Caco-2 (cell line): ENCODE measurements at regions not wholly inside any gene's neighbourhood (a gene's known extent, or its start where the extent isn't known, plus 50 kb on each side); places are given as distances from the start of the nearest gene placed in this dataset.

ENCODE experiments used
- BruUV-seq: library from RNA; stranded (reverse); fragments of 400-500 nt; replicated peaks from 2 replicates; lab custom pipeline; 2021; lab: Mats Ljungman, UMichigan
- CTCF ChIA-PET: fragments of 300-600 bp; sonication (Branson Sonifier 250); formaldehyde crosslinking; loops from one replicate; lab custom pipeline; 2022; ENCODE audit warnings: antibody characterized with exemption; lab: Charles Lee
- POLR2A ChIA-PET: fragments of 300-600 bp; sonication (Branson Sonifier 250); formaldehyde crosslinking; loops from one replicate; lab custom pipeline; 2022; ENCODE audit warnings: antibody characterized with exemption; lab: Charles Lee
- DNase-seq, 2 experiments: peaks; one replicate each; pipeline versions ENCODE4 v3.0.0 to v3.0.0-alpha.2; 2020 to 2022
- H3K27me3 ChIP-seq: replicated peaks from 2 replicates; pipeline ENCODE4 v1.6.0; 2011; ENCODE audit warnings: low read length; ENCODE audit not compliant: control insufficient read depth, insufficient read depth
- H3K36me3 ChIP-seq: 2 replicates; pipeline ENCODE4 v1.5.1; 2011; ENCODE audit warnings: low read length; ENCODE audit not compliant: control insufficient read depth, insufficient read depth
- H3K4me1 ChIP-seq: fragments of 250-450 bp; sonication (Bioruptor Pico); 2 replicates; pipeline ENCODE4 v1.5.1; 2020; ENCODE audit warnings: mild to moderate bottlenecking
- H3K4me3 ChIP-seq: 2 replicates; pipeline ENCODE4 v1.5.1; 2011; ENCODE audit warnings: low read depth, mild to moderate bottlenecking, control low read depth, low read length
- H3K9me3 ChIP-seq: fragments of 250-450 bp; sonication (Bioruptor Pico); 2 replicates; pipeline ENCODE4 v1.5.1; 2020; ENCODE audit warnings: mild to moderate bottlenecking, moderate library complexity
- H3K27ac Mint-ChIP-seq: one replicate; pipeline ENCODE4 v1.8.0; 2022; ENCODE audit warnings: mixed read lengths; ENCODE audit not compliant: unreplicated experiment
- H3K27me3 Mint-ChIP-seq: one replicate; pipeline ENCODE4 v1.8.0; 2022; ENCODE audit warnings: mixed read lengths; ENCODE audit not compliant: insufficient read depth, unreplicated experiment
- H3K36me3 Mint-ChIP-seq: one replicate; pipeline ENCODE4 v1.8.0; 2022; ENCODE audit warnings: mild to moderate bottlenecking, mixed read lengths; ENCODE audit not compliant: insufficient read depth, unreplicated experiment
- H3K4me1 Mint-ChIP-seq: one replicate; pipeline ENCODE4 v1.8.0; 2022; ENCODE audit warnings: low read depth, mixed read lengths; ENCODE audit not compliant: unreplicated experiment
- H3K4me3 Mint-ChIP-seq: one replicate; pipeline ENCODE4 v1.8.0; 2022; ENCODE audit warnings: mild to moderate bottlenecking, moderate library complexity, mixed read lengths; ENCODE audit not compliant: unreplicated experiment
- H3K9me3 Mint-ChIP-seq: one replicate; pipeline ENCODE4 v1.8.0; 2022; ENCODE audit warnings: mixed read lengths; ENCODE audit not compliant: unreplicated experiment
- CTCF ChIP-seq, 2 experiments: fragments of 200-600 bp in 1 of 2; IDR thresholded peaks; 1 replicate in 1 of 2; 2 replicates in 1 of 2; pipeline versions ENCODE4 v1.5.1 to v1.8.0; 2011 to 2022; ENCODE audit warnings: antibody characterized with exemption in 1 of 2, control low read depth in 1 of 2, inconsistent platforms in 1 of 2, low read depth in 1 of 2, low read length in 1 of 2, mild to moderate bottlenecking in 1 of 2, moderate library complexity in 1 of 2; ENCODE audit not compliant: insufficient read depth in 1 of 2, severe bottlenecking in 1 of 2, unreplicated experiment in 1 of 2
- intact Hi-C: fragments of 100-400 bp; cut with micrococcal nuclease; formaldehyde crosslinking; loops from one replicate; pipeline ENCODE4 v1.10.0; 2022; ENCODE audit not compliant: unreplicated experiment

GRCh38 chr1:217014066-217014465 lies 290.8 kb upstream of the ESRRG start:
- Histone ChIP-seq H3K4me1 (no peaks in the 10 kb centered on the region), H3K4me3 (no peak overlapping the region), H3K27me3 (no peaks in the 10 kb centered on the region), H3K9me3 (no peaks in the 10 kb centered on the region), H3K36me3 (no peaks in the 10 kb centered on the region)
- no peaks in the 10 kb centered on the region for H3K4me1 Mint-ChIP-seq
- ChIA-PET CTCF (no interaction called here), POLR2A (no interaction called here)
- no peak for TF ChIP-seq CTCF (IDR thresholded peaks at IDR 0.05; ENCODE audit: insufficient read depth in 1 of 2, low read depth in 1 of 2, low read length in 1 of 2, severe bottlenecking in 1 of 2, unreplicated experiment in 1 of 2)
- no peaks in the 10 kb centered on the region for H3K36me3 Mint-ChIP-seq
- intact Hi-C loops: no loop called here
- no peak for DNase-seq
- H3K4me3 Mint-ChIP-seq: no peak overlapping the region
- H3K27me3 Mint-ChIP-seq: peaks cover 16% of the 10 kb centered on the region
- H3K9me3 Mint-ChIP-seq: no peaks in the 10 kb centered on the region
- H3K27ac Mint-ChIP-seq: no peak overlapping the region
- no TSS peak for BruUV-seq

- POLR2A ChIA-PET: no interaction called here
- Histone ChIP-seq H3K4me1 (no peaks in the 10 kb centered on the region), H3K27me3 (no peaks in the 10 kb centered on the region), H3K9me3 (no peaks in the 10 kb centered on the region), H3K36me3 (no peaks in the 10 kb centered on the region), H3K4me3 (no peak overlapping the region)
- no peak for DNase-seq
- intact Hi-C loops: no loop called here
- no peak for TF ChIP-seq CTCF (IDR thresholded peaks at IDR 0.05; ENCODE audit: insufficient read depth in 1 of 2, low read depth in 1 of 2, low read length in 1 of 2, severe bottlenecking in 1 of 2, unreplicated experiment in 1 of 2)
- Mint-ChIP-seq H3K9me3 (no peaks in the 10 kb centered on the region), H3K27ac (no peak overlapping the region), H3K4me1 (no peaks in the 10 kb centered on the region), H3K27me3 (peaks cover 8% of the 10 kb centered on the region), H3K36me3 (no peaks in the 10 kb centered on the region), H3K4me3 (no peak overlapping the region)
- CTCF ChIA-PET: no interaction called here
- BruUV-seq: no TSS peak
These were observed 289.4 kb upstream of the ESRRG start for GRCh38 chr1:217012659-217013058.

GRCh38 chr1:217011097-217011496 lies 287.9 kb upstream of the ESRRG start:
- Histone ChIP-seq H3K9me3 (no peaks in the 10 kb centered on the region), H3K4me3 (no peak overlapping the region), H3K36me3 (no peaks in the 10 kb centered on the region), H3K27me3 (no peaks in the 10 kb centered on the region), H3K4me1 (no peaks in the 10 kb centered on the region)
- BruUV-seq: no TSS peak
- intact Hi-C loops: no loop called here
- no peak for TF ChIP-seq CTCF (IDR thresholded peaks at IDR 0.05; ENCODE audit: insufficient read depth in 1 of 2, low read depth in 1 of 2, low read length in 1 of 2, severe bottlenecking in 1 of 2, unreplicated experiment in 1 of 2)
- peaks cover 8% of the 10 kb centered on the region for H3K27me3 Mint-ChIP-seq
- ChIA-PET CTCF (no interaction called here), POLR2A (no interaction called here)
- no peak for DNase-seq
- H3K36me3 Mint-ChIP-seq: no peaks in the 10 kb centered on the region
- H3K4me3 Mint-ChIP-seq: no peak overlapping the region
- H3K4me1 Mint-ChIP-seq: no peaks in the 10 kb centered on the region
- no peaks in the 10 kb centered on the region for H3K9me3 Mint-ChIP-seq
- no peak overlapping the region for H3K27ac Mint-ChIP-seq
